ENCODE measurements at regions not wholly inside any gene's neighbourhood (a gene's known extent, or its start where the extent isn't known, plus 50 kb on each side); places are given as distances from the start of the nearest gene placed in this dataset.
A peak's percentile ranks its signal among the peaks of the same experiment; 100 is the strongest.
"Not testable (repeated sequence)": the region's sequence is repeated elsewhere in the genome, so short reads cannot be mapped to it uniquely, and the experiment has no call there.

DNA sequence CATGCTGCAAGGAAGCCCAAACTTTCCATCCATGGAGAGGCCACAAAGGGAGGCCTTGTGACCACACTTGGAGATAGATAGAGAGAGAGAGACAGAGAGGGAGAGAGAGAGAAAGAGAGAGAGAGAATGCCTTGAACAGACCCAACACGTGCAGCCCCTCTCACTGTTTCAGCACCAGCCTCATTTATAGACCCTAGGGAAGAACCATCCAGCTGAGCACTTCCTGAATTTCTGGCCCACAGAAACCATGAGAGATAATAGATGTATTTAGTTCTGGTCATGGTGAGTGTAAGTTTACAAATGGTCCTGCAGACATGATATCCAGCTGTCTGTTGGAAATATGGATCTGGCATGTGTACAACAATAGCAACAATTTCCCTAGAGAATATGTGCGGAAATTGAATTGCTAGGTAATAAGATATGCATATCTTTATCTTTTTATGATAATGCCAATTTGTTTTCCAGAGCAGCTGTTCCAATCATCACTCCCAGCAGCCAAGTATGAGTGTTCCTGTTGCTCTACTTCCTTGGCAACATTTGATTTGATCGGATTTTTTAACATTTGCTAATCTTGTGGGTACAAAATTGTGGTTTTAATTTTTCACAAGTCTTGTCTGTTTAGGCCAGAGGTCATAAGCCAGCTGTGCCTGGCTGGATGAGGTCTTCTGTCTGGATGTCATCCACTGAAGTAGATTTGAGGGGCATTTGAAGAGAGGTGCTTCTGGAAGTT lies 217.3 kb upstream of the IL12B start:
- no peak for DNase-seq

DNA sequence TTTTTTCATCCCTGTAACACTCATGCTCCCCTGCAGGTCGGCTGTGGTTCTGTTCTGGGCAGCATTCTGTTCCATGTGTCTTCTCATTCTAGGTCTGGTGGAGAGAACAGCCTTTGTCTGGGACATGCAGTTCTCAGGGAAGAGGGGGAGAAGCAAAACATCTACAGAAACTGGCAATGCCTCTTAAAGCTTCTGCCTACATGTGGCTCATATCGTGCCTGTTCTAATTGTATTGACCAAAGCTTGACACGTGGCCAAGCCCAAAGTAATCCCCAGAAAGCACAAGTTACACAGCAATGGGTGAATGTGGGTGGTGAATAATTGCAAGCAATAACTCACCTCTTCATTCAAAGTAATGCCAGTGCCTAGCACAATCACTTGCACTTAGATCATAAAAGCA lies 218.2 kb upstream of the IL12B start:
- DNase-seq = no peak

DNA sequence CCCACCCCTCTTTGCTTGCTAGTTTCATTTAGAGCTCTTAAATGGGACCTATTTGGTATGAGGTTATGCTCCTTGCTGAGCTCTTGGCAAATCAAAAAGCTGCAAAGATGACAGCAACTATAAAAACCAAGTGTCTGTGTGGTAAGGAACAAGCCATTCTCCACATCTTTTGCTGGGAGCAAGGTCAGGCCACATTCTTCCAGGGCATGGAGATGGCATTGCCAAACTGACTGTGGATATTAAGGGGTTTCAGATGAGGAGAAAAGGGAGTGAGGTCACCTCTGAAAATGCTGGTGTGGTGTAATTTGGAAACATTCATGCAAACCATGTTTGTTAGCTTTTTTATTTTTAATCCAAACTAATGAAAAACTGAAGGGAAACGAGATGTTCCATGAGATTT lies 218.8 kb upstream of the IL12B start:
- no peak for DNase-seq

DNA sequence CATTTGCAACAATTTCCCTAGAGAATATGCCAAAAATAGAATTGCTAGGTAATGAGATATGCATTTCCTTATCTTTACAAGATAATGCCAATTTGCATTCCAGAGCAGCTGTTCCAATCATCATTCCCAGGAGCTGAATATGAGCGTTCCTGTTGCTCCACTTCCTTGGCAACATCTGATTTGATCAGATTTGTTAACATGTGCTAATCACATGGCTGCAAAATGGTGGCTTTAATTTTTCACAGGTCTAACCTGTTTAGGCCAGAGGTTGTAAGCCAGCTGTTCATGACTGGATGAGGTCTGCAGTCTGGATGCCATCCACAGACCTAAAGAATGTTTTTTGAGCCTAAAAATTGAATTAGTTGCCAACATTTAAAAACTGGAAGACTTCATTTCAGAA lies 220.7 kb upstream of the IL12B start:
- DNase-seq = no peak

DNA sequence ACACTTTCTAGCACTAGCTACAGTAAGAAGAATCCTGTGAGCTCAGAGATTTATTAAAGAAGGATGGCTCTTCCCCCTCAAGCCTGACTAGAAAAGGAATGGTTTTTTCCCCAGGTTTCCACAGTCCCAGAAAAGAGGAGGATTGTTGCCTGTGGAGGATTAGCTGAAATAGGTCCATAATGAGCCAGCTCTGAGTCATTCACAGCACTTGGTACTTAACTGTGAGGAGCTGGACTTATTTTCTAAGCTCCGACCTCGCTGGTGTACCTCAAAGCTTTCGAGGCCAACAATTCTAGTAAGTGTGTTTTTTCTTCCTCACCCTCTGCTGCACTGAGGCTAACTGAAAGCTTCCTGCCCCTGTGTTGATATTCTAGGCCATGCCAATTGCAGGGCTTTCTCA lies 222.5 kb upstream of the IL12B start:
- DNase-seq = no peak

DNA sequence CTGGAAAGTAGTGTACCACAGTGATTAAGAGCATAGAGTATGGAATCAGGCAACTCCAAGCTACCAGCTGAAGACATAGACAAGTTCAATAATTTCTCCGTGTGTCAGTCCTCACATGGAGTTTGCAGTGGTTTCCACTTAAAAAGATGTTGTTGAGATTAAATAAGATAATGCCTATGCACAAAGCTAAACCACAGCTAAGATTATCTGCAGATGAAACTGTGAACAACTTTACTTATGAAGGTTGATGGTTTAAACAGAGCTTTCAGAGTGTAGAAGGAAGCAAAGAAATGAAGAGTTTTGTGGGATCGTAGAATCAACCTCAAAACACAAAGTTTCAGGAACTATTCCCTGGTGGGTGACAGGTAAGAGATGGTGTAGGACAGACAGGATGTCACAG lies 223.5 kb upstream of the IL12B start:
- DNase-seq = no peak

DNA sequence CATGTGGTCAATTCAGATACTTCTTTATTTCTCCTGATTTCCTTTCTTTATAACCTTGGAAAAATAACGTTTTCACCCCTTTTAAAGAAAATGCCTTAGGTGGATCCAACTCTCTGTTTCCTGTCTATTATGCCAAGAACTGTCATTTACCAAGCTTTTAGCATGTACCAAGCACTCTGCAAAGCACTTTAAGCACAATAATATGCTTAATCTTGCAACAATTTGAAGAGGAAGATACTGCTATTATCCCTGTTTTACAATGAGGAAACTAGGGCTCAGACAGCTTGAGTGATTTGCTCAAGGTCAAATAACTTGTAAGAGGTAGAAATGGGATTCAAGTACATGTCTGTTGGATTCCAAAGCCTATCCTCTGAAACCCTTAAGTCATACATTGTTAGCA lies 224.8 kb upstream of the IL12B start:
- no peak for DNase-seq

DNA sequence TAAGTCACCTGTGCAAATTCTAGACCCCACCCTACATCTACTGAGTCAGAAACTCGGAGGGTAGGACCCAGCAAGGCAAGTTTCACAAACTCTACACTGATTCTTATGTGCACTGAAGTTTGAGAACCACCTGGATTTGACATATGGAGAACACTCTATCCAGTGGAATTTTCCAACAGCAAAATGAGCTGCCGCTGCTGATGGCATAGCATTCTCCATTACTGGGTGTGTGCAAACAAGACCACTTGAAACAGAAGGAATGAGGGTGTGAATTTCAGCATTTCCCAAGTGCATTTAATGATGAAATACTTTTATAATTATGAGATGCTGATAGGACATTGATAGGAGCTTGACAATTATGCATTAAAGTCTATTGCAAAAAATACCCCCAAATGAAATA lies 229.1 kb upstream of the IL12B start:
- no peak for DNase-seq

DNA sequence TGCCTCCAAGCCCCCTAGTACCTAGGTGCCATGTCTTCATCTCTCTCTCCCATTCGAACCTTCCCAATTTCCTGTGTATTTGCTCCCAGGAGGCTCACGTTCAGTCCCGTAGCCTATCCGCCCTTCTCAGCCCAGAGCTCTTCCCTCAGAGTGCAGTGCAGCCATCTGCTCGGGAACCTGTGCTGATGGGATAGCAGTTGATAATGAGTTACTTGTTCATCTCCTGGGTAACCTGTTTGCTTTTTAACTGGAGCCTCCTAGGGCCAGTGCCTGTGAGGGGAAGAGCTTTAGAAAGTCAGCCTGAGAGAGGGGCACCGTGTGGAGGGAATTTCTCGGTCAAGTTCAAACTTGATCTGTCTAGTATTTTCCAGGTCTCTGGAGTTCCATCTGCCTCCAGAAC lies 229.8 kb upstream of the IL12B start:
- DNase-seq = no peak

DNA sequence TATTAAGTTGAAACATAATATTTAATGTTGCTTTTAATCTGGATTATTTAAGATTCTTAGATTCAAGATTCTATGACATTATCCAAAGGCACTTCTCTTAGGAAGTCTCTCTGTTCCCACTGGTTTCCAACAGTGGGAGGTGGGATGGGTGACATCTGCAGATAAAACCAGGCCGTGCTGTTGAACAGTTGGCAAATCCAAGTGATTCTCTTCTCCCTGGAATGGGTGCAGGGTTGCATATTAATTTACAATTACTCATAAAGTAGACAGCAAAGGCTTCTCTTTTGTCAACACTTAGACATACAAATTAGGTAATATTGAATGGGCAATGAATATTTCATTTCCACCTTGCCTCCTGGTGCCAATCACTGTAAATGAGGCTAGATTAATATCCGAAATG lies 233.7 kb upstream of the IL12B start:
- no peak for DNase-seq

DNA sequence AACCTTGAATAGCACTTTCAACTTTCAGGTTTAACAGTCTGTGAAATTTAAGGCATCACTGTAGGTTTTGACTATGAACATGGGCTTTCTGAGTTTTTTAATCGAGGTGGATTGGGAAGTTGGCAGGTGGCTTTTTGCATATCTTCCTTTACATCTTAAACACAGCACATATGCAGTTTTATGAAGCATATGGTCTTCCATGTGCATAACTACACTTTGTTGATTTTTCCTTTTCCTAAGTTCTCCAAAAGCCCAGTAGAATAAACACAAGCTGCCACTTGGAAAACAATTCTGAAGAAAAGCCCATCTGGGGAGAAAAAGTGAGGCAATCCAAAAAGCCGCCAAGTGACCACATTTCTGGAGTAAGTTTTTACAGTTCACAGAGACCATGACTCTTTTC lies 236.5 kb upstream of the IL12B start:
- DNase-seq = no peak

DNA sequence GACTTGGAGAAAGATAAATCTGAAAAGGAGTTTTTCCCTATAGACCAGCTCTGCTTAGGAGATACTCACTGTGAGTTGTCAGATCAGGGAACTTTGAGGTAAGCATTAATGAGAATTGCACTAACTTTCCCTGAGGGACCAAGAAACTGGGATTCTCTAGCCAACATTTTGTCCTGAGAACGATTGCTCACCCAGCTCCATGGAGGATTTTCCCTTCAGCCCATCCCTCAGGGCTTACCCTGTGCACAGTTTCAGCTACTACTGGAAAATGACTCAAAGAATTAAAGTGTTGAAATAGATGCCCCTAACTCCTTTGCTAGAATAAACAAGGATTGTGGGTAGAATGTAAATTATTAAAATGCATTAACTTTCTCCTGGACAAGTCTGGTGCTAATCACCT lies 237.2 kb upstream of the IL12B start:
- DNase-seq = no peak

DNA sequence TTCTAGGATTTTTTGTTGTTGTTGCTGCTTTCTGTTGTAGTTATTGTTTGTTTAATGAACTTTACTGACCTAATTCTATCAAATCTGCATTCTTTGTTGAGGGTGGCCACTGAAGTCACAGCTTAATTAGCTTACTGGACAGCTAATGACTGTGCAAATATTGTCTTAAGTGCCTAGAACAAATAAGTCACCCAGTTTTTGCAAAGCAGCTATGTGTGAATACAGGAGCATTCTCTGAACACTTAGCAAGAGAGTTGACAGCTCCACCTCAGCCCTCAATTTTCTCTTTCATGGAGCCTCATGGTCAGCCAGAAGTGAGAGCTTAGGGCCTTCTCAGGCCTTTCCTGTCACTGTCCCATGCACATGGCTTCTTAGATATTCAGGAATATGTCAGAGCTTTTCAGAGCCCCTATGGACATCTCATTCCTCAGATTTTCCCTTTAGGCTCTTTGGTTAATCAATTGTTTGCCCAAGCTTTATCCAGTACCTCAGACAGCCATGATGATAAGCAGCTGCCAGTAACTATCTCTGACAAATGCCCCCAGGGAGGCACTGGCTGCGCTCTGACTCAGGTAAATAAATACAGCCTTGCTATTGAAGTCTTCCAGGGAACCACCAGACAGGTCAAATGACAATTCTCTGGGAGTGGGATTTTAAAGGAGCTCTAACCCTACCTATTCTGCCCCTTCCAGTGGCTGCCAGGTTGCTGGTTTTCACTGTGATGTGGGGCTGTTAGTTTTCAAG lies 241.4 kb upstream of the IL12B start:
- DNase-seq = peak in 1 of 2 experiments; percentile 5

DNA sequence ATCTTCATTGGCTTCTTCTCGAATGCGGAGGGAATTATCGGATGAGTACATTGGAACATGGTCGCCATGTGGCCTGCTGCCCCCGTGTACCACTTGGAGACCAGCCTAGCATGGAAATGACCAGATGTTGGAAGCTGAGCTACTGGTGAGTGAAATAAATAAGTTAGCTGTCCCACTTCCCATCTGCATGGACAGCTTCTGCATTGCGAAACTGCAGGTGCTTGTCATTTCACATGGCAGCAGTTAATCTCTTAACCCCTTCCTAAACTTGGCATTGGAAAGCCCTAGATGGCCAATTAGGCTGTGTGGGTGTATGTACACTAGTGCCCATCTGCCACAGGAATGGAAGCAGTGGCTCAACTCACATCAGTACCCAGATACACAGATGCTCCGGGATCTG lies 246.6 kb upstream of the IL12B start:
- no peak for DNase-seq

DNA sequence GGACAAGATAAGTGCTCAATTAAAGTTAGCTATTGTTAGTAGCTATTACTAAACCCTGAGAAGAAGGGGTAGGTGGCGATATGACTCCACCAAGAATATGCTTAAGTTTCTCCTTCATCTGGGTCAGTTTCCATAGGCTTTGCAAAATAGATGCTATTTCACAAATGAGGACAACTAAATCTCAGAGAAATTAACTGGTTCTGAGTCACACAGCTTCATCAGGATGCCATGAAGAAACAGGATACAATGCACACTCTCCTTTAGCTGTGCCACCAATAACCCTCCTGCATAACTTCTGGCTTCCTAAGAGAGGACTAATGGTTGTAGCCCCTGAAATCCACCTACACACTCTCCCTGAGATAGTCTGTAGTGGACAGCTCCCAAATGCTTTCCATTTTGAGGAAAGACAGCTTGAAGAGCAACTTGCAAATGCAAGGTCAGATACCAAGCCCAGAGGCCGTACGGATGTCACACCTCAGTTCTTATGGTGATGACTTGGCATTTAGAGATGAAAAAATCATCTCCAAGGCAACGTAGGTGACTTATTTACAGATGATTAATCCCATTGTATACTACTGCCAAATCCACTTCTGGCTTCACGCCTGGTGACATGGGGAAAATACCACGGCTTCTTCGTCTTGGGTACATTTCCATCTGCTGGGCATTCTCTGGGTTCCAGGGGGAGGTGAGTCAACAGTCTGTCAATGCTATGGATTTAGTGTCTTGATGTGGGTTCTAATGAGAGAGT lies 251.4 kb upstream of the IL12B start:
- DNase-seq = peak; percentile 3 to 32

DNA sequence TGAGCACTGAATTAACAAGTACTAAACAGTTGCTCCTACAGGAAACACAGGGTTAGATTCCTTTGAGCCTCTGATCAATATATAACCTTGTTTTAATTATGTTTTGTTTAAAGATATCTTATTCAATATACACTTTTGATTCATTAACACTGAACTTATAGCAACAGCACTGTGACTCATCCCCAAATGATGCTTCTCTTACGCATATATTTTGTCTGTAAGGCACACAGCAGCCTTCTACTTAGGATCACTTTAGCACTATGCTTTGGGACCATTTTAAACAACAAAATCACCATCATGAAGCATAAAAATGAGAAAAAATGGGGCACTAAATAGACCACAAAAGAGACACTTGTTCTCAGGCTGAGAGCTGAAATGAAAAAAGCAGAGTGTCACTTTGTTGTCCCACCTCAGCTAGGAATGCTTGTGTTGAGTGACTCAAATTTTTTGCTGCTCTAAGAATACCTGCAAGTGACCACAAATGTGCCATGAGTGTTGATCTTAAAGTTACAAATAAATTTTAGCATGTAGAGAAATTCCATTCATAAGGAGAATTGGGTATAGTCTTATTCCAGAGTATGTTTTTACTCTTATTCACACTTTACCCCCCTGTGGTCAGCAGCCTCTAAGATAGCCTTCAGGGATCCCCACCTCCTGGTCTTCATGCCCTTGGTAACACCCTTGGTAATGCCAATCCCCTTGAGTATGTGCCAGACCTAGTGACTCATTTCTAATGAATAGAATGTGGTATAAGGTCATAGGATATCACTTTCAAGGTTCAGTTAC lies 252.7 kb upstream of the IL12B start:
- DNase-seq = no peak

DNA sequence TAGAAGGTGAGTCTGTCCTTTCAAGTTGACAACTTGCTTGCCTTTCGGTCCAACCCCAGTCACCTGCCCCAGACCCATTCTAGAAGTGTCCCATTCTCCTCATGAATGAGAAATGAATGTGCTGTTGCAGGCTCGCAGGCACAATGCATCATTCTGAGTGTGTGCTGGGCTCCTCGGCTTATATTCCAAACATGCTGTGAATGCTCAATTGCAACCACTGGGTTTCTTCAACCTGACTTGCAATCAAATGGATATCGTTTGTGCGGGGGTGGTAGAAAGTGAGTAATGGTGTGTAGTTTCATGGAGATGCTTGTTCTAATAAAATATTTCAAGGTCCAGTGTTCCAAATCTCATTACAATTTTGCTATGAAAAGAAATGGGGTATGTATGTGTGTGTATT lies 256.6 kb upstream of the IL12B start:
- DNase-seq = no peak

DNA sequence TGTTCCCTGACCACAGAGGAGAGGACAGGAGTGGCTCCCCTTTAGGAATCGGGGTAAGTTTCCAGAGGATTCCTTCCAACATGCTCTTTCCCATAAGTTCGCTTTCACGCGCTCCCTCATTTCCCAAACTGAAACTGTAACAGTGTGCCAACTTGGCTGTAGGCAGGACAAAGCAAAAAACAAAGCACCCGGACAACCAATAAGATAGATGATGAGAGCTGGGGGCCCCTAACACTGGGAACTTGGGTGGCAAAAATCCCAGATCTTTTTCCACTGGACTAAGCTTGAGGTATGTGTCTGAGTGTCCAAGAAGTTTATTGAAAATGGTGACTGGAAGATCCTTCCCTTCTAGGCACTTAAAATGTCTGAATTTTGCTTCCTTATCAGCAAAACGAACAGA lies 258.7 kb upstream of the IL12B start:
- no peak for DNase-seq

DNA sequence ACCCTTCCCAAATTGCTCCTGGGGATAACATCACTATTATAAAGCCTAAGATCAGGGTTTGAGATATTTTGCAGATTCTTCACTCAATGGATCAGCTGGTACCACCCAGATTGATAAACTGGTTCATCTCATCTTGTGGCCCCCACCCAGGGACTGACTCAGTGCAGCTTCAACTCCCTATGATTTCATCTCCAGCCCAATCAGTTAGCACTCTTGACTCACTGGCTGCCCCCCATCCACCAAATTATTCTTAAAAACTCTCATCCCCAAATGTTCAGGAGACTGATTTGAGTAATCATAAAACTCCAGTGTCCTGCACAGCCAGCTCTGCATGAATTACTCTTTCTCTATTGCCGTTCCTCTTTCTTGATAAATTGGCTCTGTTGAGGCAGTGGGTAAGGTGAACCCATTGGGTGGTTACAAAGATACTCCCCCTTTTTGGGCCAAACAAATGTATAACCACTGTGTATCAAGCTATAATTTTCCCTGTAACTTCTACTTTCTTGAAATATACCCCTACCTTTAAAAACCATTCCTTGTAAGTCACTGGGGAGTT lies 263.3 kb upstream of the IL12B start:
- DNase-seq = no peak

DNA sequence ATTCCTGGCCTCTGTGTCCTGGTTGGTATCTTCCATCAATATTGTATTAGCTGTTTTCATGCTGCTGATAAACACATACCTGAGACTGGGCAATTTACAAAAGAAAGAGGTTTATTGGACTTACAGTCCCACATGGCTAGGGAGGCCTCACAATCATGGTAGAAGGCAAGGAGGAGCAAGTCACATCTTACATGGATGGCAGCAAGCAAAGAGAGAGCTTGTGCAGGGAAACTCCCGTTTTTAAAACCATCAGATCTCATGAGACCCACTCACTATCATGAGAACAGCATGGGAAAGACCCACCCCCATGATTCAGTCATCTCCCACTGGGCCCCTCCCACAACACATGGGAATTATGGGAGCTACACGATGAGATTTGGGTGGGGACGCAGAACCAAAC lies 265.3 kb upstream of the IL12B start:
- not testable (repeated sequence) for DNase-seq

DNA sequence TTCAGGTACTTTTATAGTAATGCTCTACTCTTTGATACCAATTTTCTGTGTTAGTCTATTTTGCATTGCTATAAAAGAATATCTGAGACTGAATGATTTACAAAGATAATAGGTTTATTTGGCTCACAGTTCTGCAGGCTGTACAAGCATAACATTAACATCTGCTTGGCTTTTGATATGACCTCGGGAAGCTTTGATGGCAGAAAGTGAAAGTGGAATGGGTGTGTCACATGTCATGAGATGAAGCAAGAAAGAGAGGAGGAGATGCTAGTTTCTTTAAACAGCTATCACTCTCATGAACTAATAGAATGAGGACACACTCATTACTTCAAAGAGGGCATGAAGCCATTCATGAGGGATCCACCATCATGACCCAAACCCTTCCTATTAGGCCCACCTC lies 270.9 kb upstream of the IL12B start:
- no peak for DNase-seq

DNA sequence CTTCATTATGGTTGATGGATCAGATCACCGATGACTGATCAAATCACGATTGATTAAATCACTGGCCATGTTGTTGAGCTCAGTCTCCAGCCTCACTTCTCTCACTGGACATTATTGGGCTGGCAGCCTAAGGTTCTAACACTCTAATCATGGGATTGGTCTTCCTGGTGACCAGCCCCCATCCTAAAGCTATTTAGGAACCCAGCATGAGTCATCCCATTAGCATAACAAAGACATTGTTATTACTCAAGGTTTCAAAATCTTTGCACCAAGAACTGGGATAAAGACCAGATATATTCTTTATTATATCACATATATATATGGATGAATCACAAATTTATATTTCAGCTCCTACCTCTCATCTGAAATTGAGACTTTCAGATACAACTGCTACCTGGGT lies 272.1 kb upstream of the IL12B start:
- DNase-seq = no peak

DNA sequence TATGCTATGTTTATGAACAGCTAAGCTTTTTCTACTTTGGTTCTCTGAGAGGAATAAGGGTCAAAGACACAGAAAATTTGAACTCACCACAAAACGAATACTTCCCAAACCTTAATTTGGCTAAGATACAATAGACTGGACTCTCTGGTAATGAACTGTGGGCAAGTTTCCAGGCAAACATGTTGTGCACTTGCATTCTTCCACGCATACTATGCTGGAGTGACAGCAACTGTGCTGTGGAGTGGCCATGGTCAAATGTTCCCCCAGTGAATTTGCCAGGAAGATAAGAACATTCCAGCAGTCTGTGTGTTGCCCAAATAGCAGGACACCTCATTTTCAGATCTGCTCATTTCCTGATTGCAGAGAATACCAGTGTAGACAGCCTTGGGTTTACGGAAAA lies 275.3 kb upstream of the IL12B start:
- DNase-seq = no peak
